Right renal pelvis (tissue), 4 donors: ENCODE measurements at regions not wholly inside any gene's neighbourhood (a gene's known extent, or its start where the extent isn't known, plus 50 kb on each side); places are given as distances from the start of the nearest gene placed in this dataset.

Source experiments
- DNase-seq, 4 donors: peaks; one replicate each; pipeline ENCODE4 v3.0.0-alpha.2; 2013; ENCODE audit warnings: low read depth in 4 of 4, low spot score in 3 of 4, missing footprints in 1 of 4

GRCh38 chr1:38131024-38131585, 84.5 kb upstream of the POU3F1 start:
- DNase-seq, result no peak

DNA sequence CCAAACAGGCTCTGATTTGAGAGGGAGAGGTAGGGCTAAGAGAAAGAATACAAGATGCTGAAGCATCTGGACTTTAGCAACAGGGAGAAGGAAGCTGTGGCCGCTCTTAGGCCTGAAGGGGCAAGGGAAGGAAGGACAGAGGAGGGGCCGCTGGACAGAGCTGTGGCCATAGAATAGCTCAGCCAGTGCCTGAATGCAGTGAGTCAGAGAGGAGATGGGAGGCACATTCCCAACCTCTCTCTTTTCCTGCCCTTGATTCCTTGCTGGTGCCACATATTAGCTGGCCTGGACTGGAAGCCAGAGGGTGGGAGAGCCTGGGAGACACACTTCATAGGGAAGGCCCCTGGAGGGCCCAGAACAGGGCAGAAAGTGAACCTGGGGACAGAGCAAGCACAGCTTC, 83.4 kb upstream of the POU3F1 start:
- no peak for DNase-seq

GRCh38 chr1:38129473-38129872, 82.9 kb upstream of the POU3F1 start:
- no peak for DNase-seq

GRCh38 chr1:38128926-38129453, 82.4 kb upstream of the POU3F1 start:
- no peak for DNase-seq

GRCh38 chr1:38128511-38128910, 81.9 kb upstream of the POU3F1 start:
- no peak for DNase-seq

GRCh38 chr1:38127428-38127827, 80.8 kb upstream of the POU3F1 start:
- DNase-seq, result no peak

DNA sequence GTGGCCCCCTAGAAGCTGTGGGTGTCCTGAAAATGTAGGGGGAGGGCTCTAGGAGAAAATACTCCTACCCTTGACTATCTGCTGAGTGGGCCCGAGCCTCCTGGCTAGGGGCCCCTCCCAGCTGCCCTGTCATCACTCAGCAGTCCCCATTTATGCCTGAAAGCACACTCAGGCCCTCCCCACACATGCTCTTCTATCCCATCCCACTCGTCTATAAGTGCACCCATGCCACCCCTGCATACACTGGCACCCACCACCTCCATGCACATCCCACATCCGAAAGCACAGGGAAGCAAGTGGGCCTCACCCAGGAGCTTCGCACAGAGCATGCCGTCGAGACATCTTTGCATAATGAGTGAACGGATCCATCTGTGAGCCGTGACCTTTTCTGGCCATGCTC, 80.4 kb upstream of the POU3F1 start:
- DNase-seq, result no peak

DNA sequence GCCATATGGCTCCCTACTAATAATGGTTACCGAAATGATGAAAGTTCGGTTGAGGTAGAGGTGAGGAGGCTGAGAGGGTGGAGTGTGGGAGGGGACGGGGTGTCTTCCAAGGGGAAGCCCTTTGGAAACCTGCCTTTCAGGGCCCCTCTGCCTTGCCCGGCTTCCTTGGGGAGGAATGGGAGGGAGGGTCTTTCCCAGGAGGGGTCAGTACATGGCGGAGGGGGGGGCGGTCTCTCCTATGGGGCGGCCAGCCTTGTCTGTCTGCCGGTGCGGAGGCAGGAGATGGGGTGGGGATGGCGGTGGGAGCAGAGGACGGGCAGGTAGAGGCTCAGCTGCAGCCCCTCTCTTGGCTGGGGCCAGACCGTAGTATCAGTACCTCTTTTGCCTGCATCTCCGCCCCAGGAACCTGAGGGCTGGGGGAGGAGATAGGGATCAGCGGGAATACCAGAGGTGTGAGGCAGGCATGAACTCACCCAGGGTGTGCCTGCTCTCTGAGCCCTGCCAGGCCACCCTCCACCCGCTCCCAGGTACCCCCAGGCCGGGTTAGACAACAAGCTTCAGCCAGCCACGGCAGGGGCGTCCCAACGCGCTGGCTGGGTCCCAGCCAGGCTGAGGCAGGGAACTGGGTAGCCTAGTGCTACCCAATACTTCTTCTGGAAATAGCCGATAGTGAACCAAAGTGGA, 79.4 kb upstream of the POU3F1 start:
- DNase-seq, result no peak

- no peak for DNase-seq
Measured at GRCh38 chr1:38125016-38125415, 78.4 kb upstream of the POU3F1 start.

DNA sequence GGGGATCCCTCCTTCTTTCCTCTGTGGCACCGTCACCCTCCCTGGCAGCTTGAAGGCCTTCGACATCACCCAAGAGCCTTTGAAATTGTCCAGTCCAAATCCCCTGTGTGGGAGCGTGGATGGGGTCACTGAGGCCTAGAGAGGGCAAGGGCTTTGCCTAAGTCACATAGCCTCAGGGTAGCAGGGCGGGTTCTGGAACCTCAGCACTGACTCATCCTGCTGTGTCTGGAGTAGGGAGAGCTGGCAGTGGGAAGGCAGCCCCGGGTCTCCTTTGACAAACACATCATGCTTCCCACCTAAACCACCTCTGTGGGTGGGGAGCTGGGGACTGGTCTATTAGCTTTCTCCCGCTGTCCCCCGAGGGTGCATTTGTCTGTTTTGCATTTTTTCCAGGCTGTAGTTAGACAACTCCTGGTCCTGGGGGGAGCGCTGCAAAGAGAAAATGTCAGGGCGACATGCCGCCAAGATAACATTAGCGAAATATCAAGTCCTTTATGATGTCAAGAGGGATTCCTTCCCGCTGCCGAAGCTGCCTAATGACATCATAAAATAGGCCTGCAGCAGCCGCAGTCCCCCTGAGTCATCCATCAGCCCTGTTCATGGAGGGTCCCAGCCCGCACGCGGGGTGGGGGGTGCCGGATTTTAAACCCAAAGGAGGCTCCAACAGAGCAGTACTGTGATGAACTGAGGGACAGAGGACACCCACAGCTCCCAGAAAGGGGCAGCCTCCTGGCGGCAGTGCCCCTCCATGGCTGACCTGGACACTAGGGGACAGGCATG, 77.0 kb upstream of the POU3F1 start:
- DNase-seq, result no peak

GRCh38 chr1:38121231-38121680, 74.7 kb upstream of the POU3F1 start:
- DNase-seq, result no peak

DNA sequence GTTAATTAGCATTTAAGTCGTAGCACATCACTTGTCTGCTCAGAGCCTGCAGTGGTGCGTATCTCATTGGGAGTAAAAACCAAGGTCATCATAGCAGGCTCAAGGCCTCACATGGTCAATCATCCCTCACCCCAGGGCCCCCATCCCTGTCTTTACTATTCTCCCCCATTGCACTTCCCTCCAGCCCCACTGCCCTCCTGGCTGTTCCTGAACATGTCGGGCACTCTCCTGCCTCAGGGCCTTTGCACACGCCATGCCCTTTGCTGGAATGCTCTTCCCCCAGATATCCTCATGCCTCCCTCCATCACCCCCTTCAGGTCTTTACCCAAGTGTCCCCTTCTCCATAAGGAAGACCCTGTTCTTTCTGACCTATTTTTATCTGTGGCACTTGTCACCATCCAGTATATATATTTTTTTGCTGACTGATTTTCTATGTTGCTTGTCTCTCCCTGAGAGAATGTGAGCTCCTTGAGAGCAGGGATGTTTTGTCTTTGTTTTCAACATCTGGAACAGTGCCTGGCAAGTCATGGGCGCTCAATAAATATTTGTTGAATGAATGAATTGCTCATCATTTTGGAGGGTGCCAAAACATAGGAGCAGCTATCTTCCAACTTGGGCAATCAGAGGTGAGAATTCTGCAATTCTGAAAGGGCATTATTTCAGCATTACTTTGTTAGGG, 74.1 kb upstream of the POU3F1 start:
- DNase-seq, result no peak

GRCh38 chr1:38118976-38119375, 72.4 kb upstream of the POU3F1 start:
- DNase-seq, result no peak

GRCh38 chr1:38117444-38117887, 70.9 kb upstream of the POU3F1 start:
- DNase-seq, result no peak

GRCh38 chr1:38115682-38116202, 69.1 kb upstream of the POU3F1 start:
- no peak for DNase-seq

- no peak for DNase-seq
Measured at GRCh38 chr1:38115226-38115625, 68.6 kb upstream of the POU3F1 start.

DNA sequence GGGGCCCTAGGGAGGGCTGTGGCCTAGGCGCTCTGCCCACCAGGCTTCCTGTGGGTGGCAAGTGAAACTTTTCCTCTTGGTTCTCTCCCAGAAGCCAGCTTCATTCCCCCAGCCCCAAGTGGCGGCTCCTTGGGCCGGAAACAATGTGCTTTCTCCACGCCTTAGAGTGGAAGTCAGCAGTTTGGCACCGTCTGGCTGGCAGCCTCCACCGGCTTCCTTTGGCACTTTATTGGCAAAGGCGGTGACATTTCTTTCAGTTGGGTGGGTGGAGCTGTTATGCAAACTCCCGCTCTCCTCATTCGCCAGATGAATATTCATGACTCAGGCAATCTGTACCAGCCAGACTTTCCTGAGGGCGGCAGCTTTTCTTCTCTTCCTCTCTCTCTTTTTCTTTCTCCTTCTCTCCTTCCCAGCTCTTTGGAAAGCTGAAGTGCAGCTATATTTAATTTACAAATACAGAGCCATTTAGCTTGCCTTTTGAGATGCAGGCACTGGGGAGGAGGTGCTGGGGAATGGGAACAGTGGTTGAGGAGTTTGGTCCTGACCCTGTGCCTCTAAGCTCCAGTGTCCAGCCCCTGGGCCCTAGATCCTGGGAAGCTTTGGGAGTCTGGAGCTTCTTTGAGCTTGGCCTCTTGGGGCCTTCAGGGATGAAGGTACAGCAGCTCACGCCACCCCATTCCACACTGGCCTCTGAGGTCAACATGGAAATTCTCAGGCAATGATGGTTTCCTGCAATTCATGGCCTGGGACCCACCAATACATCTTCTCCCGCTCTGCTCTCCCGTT, 67.8 kb upstream of the POU3F1 start:
- DNase-seq, result no peak

GRCh38 chr1:38113159-38113666, 66.6 kb upstream of the POU3F1 start:
- no peak for DNase-seq

GRCh38 chr1:38111589-38111988, 65.0 kb upstream of the POU3F1 start:
- DNase-seq, result no peak

DNA sequence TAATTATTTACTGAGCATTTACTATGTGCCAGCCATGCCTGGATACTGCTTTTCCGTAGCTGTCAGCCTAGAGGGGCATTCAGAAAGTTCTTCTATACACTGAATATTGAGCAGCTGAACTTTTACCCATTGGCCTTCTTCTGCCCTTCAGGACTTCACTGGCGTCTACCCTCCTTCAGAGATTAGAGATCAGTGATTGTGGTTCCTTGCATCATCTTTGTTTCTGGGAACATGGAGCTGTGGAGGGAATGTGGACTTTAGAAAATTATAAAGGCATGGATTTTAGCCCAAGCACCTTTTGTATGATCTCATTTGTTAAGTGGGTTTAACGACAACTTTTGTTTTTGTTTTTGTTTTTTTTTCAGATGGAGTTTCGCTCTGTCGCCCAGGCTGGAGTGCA, 58.7 kb upstream of the POU3F1 start:
- DNase-seq, result no peak
